ENCODE measurements at regions not wholly inside any gene's neighbourhood (a gene's known extent, or its start where the extent isn't known, plus 50 kb on each side); places are given as distances from the start of the nearest gene placed in this dataset.

DNA sequence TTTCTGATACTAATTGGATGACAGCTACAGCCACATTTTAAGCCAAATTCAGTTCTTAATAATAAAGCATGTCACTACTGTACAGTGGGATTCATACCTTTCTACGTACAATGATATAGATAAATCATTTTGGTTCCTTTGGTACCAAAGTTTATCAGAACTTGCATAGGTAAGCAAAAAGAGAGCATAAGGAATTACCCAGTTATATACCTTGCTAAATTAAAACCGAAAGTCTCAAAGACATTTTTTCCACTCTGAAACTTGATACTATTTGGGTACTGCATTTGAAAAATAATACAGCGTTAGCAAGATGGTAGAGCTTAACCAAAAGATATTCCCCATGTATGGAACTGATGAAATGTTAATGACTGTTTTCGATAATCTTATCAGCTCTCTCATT is 400.9 kb upstream of the ADGRL3 start:
- TF ChIP-seq POLR2AphosphoS5 (IDR thresholded peaks at IDR 0.05; ENCODE audit: low read depth, low read length), result no peak
- no peak for TF ChIP-seq SIN3A (IDR thresholded peaks at IDR 0.05; ENCODE audit: borderline replicate concordance, insufficient read depth, low read length)
- TF ChIP-seq, protein P1, sequence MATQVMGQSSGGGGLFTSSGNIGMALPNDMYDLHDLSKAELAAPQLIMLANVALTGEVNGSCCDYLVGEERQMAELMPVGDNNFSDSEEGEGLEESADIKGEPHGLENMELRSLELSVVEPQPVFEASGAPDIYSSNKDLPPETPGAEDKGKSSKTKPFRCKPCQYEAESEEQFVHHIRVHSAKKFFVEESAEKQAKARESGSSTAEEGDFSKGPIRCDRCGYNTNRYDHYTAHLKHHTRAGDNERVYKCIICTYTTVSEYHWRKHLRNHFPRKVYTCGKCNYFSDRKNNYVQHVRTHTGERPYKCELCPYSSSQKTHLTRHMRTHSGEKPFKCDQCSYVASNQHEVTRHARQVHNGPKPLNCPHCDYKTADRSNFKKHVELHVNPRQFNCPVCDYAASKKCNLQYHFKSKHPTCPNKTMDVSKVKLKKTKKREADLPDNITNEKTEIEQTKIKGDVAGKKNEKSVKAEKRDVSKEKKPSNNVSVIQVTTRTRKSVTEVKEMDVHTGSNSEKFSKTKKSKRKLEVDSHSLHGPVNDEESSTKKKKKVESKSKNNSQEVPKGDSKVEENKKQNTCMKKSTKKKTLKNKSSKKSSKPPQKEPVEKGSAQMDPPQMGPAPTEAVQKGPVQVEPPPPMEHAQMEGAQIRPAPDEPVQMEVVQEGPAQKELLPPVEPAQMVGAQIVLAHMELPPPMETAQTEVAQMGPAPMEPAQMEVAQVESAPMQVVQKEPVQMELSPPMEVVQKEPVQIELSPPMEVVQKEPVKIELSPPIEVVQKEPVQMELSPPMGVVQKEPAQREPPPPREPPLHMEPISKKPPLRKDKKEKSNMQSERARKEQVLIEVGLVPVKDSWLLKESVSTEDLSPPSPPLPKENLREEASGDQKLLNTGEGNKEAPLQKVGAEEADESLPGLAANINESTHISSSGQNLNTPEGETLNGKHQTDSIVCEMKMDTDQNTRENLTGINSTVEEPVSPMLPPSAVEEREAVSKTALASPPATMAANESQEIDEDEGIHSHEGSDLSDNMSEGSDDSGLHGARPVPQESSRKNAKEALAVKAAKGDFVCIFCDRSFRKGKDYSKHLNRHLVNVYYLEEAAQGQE (IDR thresholded peaks at IDR 0.05; ENCODE audit: insufficient read depth in 1 of 2, low read depth in 2 of 2, low read length in 2 of 2), result no peak
- TF ChIP-seq TAF1 (IDR thresholded peaks at IDR 0.05; ENCODE audit: borderline replicate concordance, insufficient read depth, low read length), result no peak
- no peak for TF ChIP-seq FOXP2 (optimal IDR thresholded peaks at IDR 0.05; ENCODE audit: borderline replicate concordance, extremely low read depth, extremely low read length, insufficient read depth)

Data from PFSK-1 (cell line).